SK-N-SH treated with all-trans-retinoic acid at 6 μM for 48 hours (cell line): ENCODE measurements at regions not wholly inside any gene's neighbourhood (a gene's known extent, or its start where the extent isn't known, plus 50 kb on each side); places are given as distances from the start of the nearest gene placed in this dataset.

ENCODE experiments used
- ARNTL ChIP-seq: fragments of 450-650 bp; formaldehyde crosslinking; IDR thresholded peaks from 2 replicates; pipeline ENCODE4 v1.5.0; 2020; ENCODE audit warnings: low read depth, mild to moderate bottlenecking, moderate library complexity, borderline replicate concordance
- CREB5 ChIP-seq: fragments of 250-450 bp; sonication (Bioruptor Pico); IDR thresholded peaks from 2 replicates; pipeline ENCODE4 v1.5.1; 2020; ENCODE audit warnings: low read depth, mild to moderate bottlenecking, moderate library complexity
- RARB ChIP-seq: fragments of 250-450 bp; sonication (Bioruptor Pico); IDR thresholded peaks from 2 replicates; pipeline ENCODE4 v1.8.0; 2021; ENCODE audit warnings: mild to moderate bottlenecking, moderate library complexity
- TF ChIP-seq, protein P1 (sequence below): fragments of 250-450 bp; sonication (Bioruptor Pico); IDR thresholded peaks from 2 replicates; pipeline ENCODE4 v1.8.0; 2021; ENCODE audit warnings: low read depth, mild to moderate bottlenecking, moderate library complexity, borderline replicate concordance
- TF ChIP-seq, protein P2 (sequence below): fragments of 250-450 bp; sonication (Bioruptor Pico); IDR thresholded peaks from 2 replicates; pipeline ENCODE4 v1.8.0; 2020; ENCODE audit warnings: mild to moderate bottlenecking, moderate library complexity, borderline replicate concordance

GRCh38 chr3:168497741-168498140 lies 402.0 kb upstream of the GOLIM4 start:
- TF ChIP-seq, protein P1, sequence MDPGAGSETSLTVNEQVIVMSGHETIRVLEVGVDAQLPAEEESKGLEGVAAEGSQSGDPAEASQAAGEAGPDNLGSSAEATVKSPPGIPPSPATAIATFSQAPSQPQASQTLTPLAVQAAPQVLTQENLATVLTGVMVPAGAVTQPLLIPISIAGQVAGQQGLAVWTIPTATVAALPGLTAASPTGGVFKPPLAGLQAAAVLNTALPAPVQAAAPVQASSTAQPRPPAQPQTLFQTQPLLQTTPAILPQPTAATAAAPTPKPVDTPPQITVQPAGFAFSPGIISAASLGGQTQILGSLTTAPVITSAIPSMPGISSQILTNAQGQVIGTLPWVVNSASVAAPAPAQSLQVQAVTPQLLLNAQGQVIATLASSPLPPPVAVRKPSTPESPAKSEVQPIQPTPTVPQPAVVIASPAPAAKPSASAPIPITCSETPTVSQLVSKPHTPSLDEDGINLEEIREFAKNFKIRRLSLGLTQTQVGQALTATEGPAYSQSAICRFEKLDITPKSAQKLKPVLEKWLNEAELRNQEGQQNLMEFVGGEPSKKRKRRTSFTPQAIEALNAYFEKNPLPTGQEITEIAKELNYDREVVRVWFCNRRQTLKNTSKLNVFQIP (CRISPR knock-in tag): no peak
- TF ChIP-seq, protein P2, sequence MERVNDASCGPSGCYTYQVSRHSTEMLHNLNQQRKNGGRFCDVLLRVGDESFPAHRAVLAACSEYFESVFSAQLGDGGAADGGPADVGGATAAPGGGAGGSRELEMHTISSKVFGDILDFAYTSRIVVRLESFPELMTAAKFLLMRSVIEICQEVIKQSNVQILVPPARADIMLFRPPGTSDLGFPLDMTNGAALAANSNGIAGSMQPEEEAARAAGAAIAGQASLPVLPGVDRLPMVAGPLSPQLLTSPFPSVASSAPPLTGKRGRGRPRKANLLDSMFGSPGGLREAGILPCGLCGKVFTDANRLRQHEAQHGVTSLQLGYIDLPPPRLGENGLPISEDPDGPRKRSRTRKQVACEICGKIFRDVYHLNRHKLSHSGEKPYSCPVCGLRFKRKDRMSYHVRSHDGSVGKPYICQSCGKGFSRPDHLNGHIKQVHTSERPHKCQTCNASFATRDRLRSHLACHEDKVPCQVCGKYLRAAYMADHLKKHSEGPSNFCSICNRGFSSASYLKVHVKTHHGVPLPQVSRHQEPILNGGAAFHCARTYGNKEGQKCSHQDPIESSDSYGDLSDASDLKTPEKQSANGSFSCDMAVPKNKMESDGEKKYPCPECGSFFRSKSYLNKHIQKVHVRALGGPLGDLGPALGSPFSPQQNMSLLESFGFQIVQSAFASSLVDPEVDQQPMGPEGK (CRISPR knock-in tag): no peak
- TF ChIP-seq CREB5 (CRISPR knock-in tag): no peak
- no peak for TF ChIP-seq ARNTL
- TF ChIP-seq RARB (CRISPR knock-in tag): no peak
